Neutrophil (primary cell): ENCODE measurements at regions not wholly inside any gene's neighbourhood (a gene's known extent, or its start where the extent isn't known, plus 50 kb on each side); places are given as distances from the start of the nearest gene placed in this dataset.
A peak's percentile ranks its signal among the peaks of the same experiment; 100 is the strongest.

Source experiments
- H3K27ac ChIP-seq: fragments of 200-600 bp; sonication (generic); 2 replicates; pipeline ENCODE4 v1.5.1; 2016; ENCODE audit warnings: mild to moderate bottlenecking, moderate library complexity
- H3K27me3 ChIP-seq: fragments of 200-600 bp; sonication (generic); 2 replicates; pipeline ENCODE4 v1.6.0; 2016; ENCODE audit warnings: mild to moderate bottlenecking
- H3K36me3 ChIP-seq: fragments of 200-600 bp; sonication (generic); 2 replicates; pipeline ENCODE4 v1.5.1; 2017
- H3K4me1 ChIP-seq, 2 experiments: fragments of 200-600 bp in 1 of 2; sonication (generic) in 1 of 2; 1 replicate in 1 of 2; 2 replicates in 1 of 2; pipeline versions ENCODE4 v1.5.1 to v1.6.1; 2013 to 2016; ENCODE audit warnings: low read depth in 1 of 2, low read length in 1 of 2, mild to moderate bottlenecking in 1 of 2, moderate library complexity in 1 of 2; ENCODE audit not compliant: control insufficient read depth in 1 of 2, insufficient read depth in 1 of 2
- H3K4me3 ChIP-seq, 2 experiments: fragments of 200-600 bp in 1 of 2; sonication (generic) in 1 of 2; 1 replicate in 1 of 2; 2 replicates in 1 of 2; pipeline ENCODE4 v1.5.1; 2013 to 2016; ENCODE audit warnings: low read depth in 1 of 2, low read length in 1 of 2, mild to moderate bottlenecking in 1 of 2, moderate library complexity in 1 of 2
- H3K9me3 ChIP-seq: fragments of 200-600 bp; sonication (generic); 2 replicates; pipeline ENCODE4 v1.5.1; 2016
- TF ChIP-seq, protein P1 (sequence below): fragments of 200-600 bp; sonication (generic); IDR thresholded peaks from 2 replicates; pipeline ENCODE4 v1.5.1; 2016; ENCODE audit warnings: antibody characterized with exemption

DNA sequence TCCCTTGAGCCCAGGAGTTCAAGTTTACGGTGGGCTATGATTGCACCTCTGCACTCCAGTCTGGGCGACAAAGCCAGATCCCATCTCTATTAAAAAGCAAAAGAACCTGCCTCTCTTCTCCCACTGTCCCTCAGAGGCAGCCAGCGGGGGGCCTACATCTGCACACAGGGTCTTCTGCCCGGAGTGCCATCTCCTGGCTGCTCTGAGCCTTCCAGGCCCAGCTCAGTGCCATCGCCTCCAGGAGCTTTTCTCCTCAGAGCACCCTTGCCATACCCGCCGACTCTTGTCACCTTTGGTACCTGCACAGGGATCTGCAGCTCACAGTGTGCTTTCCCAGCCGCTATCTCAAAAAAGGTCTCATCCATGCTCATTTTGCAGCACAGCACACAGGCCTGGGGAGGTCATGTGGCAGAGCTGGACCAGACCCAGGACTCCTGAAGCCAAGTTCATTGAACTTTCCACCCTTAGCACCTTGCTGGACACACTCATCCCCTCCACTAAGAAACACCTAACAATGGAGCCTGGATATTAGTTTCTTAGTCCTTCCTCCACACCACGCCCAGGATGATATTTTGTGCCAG, 186.3 kb downstream of the HAUS1 start:
- Histone ChIP-seq H3K36me3 (no peaks in the 10 kb centered on the region), H3K4me1 (peaks cover 4% of the 10 kb centered on the region in 2 experiments), H3K27me3 (peaks cover 10% of the 10 kb centered on the region), H3K27ac (no peak overlapping the region), H3K9me3 (no peaks in the 10 kb centered on the region), H3K4me3 (no peak overlapping the region)
- TF ChIP-seq, protein P1, sequence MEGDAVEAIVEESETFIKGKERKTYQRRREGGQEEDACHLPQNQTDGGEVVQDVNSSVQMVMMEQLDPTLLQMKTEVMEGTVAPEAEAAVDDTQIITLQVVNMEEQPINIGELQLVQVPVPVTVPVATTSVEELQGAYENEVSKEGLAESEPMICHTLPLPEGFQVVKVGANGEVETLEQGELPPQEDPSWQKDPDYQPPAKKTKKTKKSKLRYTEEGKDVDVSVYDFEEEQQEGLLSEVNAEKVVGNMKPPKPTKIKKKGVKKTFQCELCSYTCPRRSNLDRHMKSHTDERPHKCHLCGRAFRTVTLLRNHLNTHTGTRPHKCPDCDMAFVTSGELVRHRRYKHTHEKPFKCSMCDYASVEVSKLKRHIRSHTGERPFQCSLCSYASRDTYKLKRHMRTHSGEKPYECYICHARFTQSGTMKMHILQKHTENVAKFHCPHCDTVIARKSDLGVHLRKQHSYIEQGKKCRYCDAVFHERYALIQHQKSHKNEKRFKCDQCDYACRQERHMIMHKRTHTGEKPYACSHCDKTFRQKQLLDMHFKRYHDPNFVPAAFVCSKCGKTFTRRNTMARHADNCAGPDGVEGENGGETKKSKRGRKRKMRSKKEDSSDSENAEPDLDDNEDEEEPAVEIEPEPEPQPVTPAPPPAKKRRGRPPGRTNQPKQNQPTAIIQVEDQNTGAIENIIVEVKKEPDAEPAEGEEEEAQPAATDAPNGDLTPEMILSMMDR: no peak

DNA sequence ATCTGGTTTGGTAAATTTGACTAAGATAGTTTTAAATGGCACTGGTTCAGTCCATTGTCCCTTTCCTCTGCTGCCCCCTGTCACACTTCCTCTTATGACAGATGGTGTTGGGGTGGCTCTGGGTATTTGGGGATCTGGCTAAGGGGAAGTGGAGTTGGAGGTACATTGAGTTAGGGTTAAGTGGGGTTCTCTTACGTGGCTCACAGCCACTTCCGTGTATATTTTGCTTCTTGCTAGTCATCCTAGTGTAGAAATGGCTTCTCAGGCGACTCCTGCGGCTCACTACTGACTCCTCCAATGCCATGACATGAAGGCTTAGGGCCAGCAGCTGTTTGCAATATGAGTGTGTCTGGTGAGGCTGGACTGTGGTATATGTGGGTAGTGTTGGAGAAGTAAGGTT, 187.0 kb downstream of the HAUS1 start:
- Histone ChIP-seq H3K9me3 (no peaks in the 10 kb centered on the region), H3K27ac (peak overlapping the region; percentile 17), H3K27me3 (peaks cover 10% of the 10 kb centered on the region), H3K4me3 (no peak overlapping the region), H3K36me3 (no peaks in the 10 kb centered on the region), H3K4me1 (peaks cover 4% of the 10 kb centered on the region in 2 experiments)
- TF ChIP-seq, protein P1: no peak

- no peak overlapping the region for H3K27ac ChIP-seq
These were observed 189.6 kb downstream of the HAUS1 start for GRCh38 chr18:46293742-46294181.

GRCh38 chr18:46294318-46294717, 190.1 kb downstream of the HAUS1 start:
- Histone ChIP-seq H3K36me3 (no peaks in the 10 kb centered on the region), H3K4me1 (peaks cover 4% of the 10 kb centered on the region in 2 experiments), H3K27ac (no peak overlapping the region), H3K4me3 (no peak overlapping the region), H3K27me3 (peaks cover 17% of the 10 kb centered on the region), H3K9me3 (no peaks in the 10 kb centered on the region)
- TF ChIP-seq, protein P1: no peak

More at GRCh38 chr18:46293742-46294181, 189.6 kb downstream of the HAUS1 start:
- Histone ChIP-seq H3K9me3 (no peaks in the 10 kb centered on the region), H3K4me3 (no peak overlapping the region), H3K27me3 (peaks cover 12% of the 10 kb centered on the region), H3K4me1 (peaks cover 4% of the 10 kb centered on the region in 2 experiments), H3K36me3 (no peaks in the 10 kb centered on the region)
- TF ChIP-seq, protein P1: no peak

DNA sequence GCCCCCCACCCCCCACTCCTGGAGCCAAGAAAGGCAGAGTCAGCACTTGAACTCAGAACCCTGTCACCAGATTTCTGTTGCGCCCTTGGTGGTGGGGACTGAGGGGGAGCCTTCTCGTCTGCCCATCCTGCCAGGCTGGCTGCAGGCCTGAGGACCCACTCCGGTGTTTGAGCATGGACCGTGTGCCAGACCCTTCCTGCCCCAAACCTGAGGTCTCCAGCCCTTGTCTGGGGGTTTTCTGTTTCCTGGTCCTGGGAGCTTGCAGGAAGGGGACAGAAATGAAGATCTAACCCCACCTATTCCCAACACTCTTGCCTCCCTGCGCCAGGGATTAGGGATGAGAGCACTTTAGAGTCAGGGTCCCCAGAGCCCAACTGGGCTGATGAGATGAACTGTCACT, 190.6 kb downstream of the HAUS1 start:
- TF ChIP-seq, protein P1: no peak
- H3K27me3 ChIP-seq: peaks cover 20% of the 10 kb centered on the region
- H3K4me1 ChIP-seq: peaks cover 4% of the 10 kb centered on the region in 2 experiments
- H3K4me3 ChIP-seq: no peak overlapping the region
- H3K27ac ChIP-seq: no peak overlapping the region
- no peaks in the 10 kb centered on the region for H3K36me3 ChIP-seq
- H3K9me3 ChIP-seq: no peaks in the 10 kb centered on the region
